Common myeloid progenitor, CD34-positive (primary cell): ENCODE measurements at regions not wholly inside any gene's neighbourhood (a gene's known extent, or its start where the extent isn't known, plus 50 kb on each side); places are given as distances from the start of the nearest gene placed in this dataset.

Source experiments
- CTCF ChIA-PET: fragments of 350-600 bp; sonication (Branson Sonifier 250); formaldehyde crosslinking; loops from one replicate; lab custom pipeline; 2021; ENCODE audit warnings: antibody characterized with exemption; lab: Charles Lee
- POLR2A ChIA-PET: fragments of 350-600 bp; sonication (Branson Sonifier 250); formaldehyde crosslinking; loops from one replicate; lab custom pipeline; 2021; ENCODE audit warnings: antibody characterized with exemption; lab: Charles Lee
- DNase-seq, 3 donors: peaks; one replicate each; pipeline versions ENCODE4 v3.0.0 to v3.0.0-alpha.2; 2013
- H3K27ac ChIP-seq, 2 experiments: 1 replicate in 1 of 2; 2 replicates in 1 of 2; pipeline ENCODE4 v1.7.0; 2013; ENCODE audit warnings: inconsistent platforms in 2 of 2, low read length in 2 of 2, mild to moderate bottlenecking in 2 of 2, low read depth in 1 of 2, moderate library complexity in 1 of 2; ENCODE audit not compliant: severe bottlenecking in 2 of 2, insufficient read depth in 1 of 2, poor library complexity in 1 of 2
- H3K27me3 ChIP-seq, 5 experiments: replicated peaks in 2 of 5; 1 replicate in 3 of 5; 2 replicates in 2 of 5; pipeline versions ENCODE4 v1.6.1 to v1.7.0; 2013; ENCODE audit warnings: low read length in 4 of 5, mild to moderate bottlenecking in 2 of 5, moderate library complexity in 2 of 5, inconsistent platforms in 1 of 5; ENCODE audit not compliant: insufficient read depth in 5 of 5, control insufficient read depth in 4 of 5
- H3K36me3 ChIP-seq, 4 experiments: 1 replicate in 2 of 4; 2 replicates in 2 of 4; pipeline versions ENCODE4 v1.6.1 to v1.7.0; 2013; ENCODE audit warnings: low read length in 3 of 4, control low read depth in 1 of 4, mild to moderate bottlenecking in 1 of 4; ENCODE audit not compliant: control insufficient read depth in 4 of 4, insufficient read depth in 4 of 4
- H3K4me1 ChIP-seq, 4 experiments: 1 replicate in 3 of 4; 2 replicates in 1 of 4; pipeline versions ENCODE4 v1.6.1 to v1.7.1; 2013; ENCODE audit warnings: low read length in 3 of 4, mild to moderate bottlenecking in 3 of 4, control low read depth in 1 of 4, inconsistent platforms in 1 of 4, moderate library complexity in 1 of 4; ENCODE audit not compliant: control insufficient read depth in 4 of 4, insufficient read depth in 4 of 4; ENCODE audit errors: control extremely low read depth in 1 of 4
- H3K4me3 ChIP-seq, 7 experiments: 1 replicate in 4 of 7; 2 replicates in 3 of 7; pipeline versions ENCODE4 v1.5.1 to v1.7.0; 2013; ENCODE audit warnings: mild to moderate bottlenecking in 7 of 7, low read length in 6 of 7, moderate library complexity in 6 of 7, inconsistent platforms in 2 of 7, low read depth in 2 of 7, control low read depth in 1 of 7; ENCODE audit not compliant: insufficient read depth in 4 of 7, control insufficient read depth in 1 of 7; ENCODE audit errors: extremely low read depth in 1 of 7
- H3K9me3 ChIP-seq, 5 experiments: 1 replicate in 4 of 5; 2 replicates in 1 of 5; pipeline versions ENCODE4 v1.6.1 to v1.7.1; 2013; ENCODE audit warnings: low read length in 4 of 5, mild to moderate bottlenecking in 2 of 5, inconsistent platforms in 1 of 5, low read depth in 1 of 5, moderate library complexity in 1 of 5; ENCODE audit not compliant: control insufficient read depth in 4 of 5, insufficient read depth in 2 of 5; ENCODE audit errors: control extremely low read depth in 1 of 5
- WGBS: methylation state at CpG from one replicate; pipeline ENCODE4 v1.1.5; 2013; ENCODE audit not compliant: insufficient coverage; 5-methylcytosine and 5-hydroxymethylcytosine counted together

GRCh38 chr2:118222273-118222594 lies 134.0 kb downstream of the INSIG2 start:
- H3K27me3 ChIP-seq: peaks cover 31 to 88% (median 45%) of the 10 kb centered on the region in 5 experiments
- no peak for DNase-seq
- POLR2A ChIA-PET: no interaction called here

GRCh38 chr2:118221536-118222272 lies 133.4 kb downstream of the INSIG2 start:
- Histone ChIP-seq H3K27me3 (peaks cover 31 to 88% (median 45%) of the 10 kb centered on the region in 5 experiments), H3K27ac (no peak overlapping the region), H3K9me3 (no peaks in the 10 kb centered on the region), H3K4me3 (no peak overlapping the region), H3K4me1 (peaks cover 0 to 15% (median 12%) of the 10 kb centered on the region in 4 experiments), H3K36me3 (no peaks in the 10 kb centered on the region)
- CTCF ChIA-PET: interaction anchor here (0.6 to 4.7 kb wide), 10 partner anchors 8 to 649 kb away, joined by 3 to 71 read pairs (median 3); partner anchors contain the start of gene INSIG2
- POLR2A ChIA-PET: no interaction called here
- 25% methylated on average over 5 of the region's 10 CpGs for WGBS
- peak; percentile 81 to 84 (median 82) for DNase-seq

More at GRCh38 chr2:118222273-118222594, 134.0 kb downstream of the INSIG2 start:
- H3K27ac ChIP-seq: no peak overlapping the region
- H3K36me3 ChIP-seq: no peaks in the 10 kb centered on the region
- CTCF ChIA-PET: interaction anchor here (1.0 to 4.7 kb wide), 3 partner anchors 11 to 649 kb away, joined by 3 to 71 read pairs (median 11); no protein-coding TSS in a partner anchor
- no peaks in the 10 kb centered on the region for H3K9me3 ChIP-seq
- H3K4me1 ChIP-seq: peaks cover 0 to 15% (median 12%) of the 10 kb centered on the region in 4 experiments
- no peak overlapping the region for H3K4me3 ChIP-seq

GRCh38 chr2:118219611-118220010 lies 131.3 kb downstream of the INSIG2 start:
- Histone ChIP-seq H3K27ac (no peak overlapping the region), H3K36me3 (no peaks in the 10 kb centered on the region), H3K9me3 (no peaks in the 10 kb centered on the region), H3K4me1 (peaks cover 0 to 12% (median 11%) of the 10 kb centered on the region in 4 experiments), H3K27me3 (peaks cover 14 to 82% (median 34%) of the 10 kb centered on the region in 5 experiments), H3K4me3 (no peak overlapping the region)
- ChIA-PET POLR2A (no interaction called here), CTCF (no interaction called here)
- no peak for DNase-seq
- no CpG with 5 or more reads among the region's 1 CpG for WGBS

GRCh38 chr2:118216224-118216623 lies 128.0 kb downstream of the INSIG2 start:
- Histone ChIP-seq H3K9me3 (peaks cover 0 to 2% (median 0%) of the 10 kb centered on the region in 5 experiments), H3K27ac (no peak overlapping the region), H3K27me3 (peaks cover 4 to 72% (median 28%) of the 10 kb centered on the region in 5 experiments), H3K4me1 (no peaks in the 10 kb centered on the region), H3K4me3 (no peak overlapping the region), H3K36me3 (no peaks in the 10 kb centered on the region)
- CTCF ChIA-PET: interaction anchor here (1.0 to 1.6 kb wide), 4 partner anchors 13 to 666 kb away, joined by 3 to 4 read pairs (median 3); no protein-coding TSS in a partner anchor
- no peak for DNase-seq
- 75% methylated on average over 1 of the region's 3 CpGs for WGBS
- POLR2A ChIA-PET: no interaction called here

GRCh38 chr2:118209727-118210126 lies 121.5 kb downstream of the INSIG2 start:
- no peak for DNase-seq
- ChIA-PET POLR2A (no interaction called here), CTCF (interaction anchor here (1.3 to 3.2 kb wide), 3 partner anchors 12 to 40 kb away, joined by 3 to 11 read pairs (median 5); no protein-coding TSS in a partner anchor)
- H3K4me1 ChIP-seq: no peaks in the 10 kb centered on the region
- peaks cover 7 to 42% (median 24%) of the 10 kb centered on the region in 5 experiments for H3K27me3 ChIP-seq
- H3K4me3 ChIP-seq: no peak overlapping the region
- no peaks in the 10 kb centered on the region for H3K36me3 ChIP-seq
- H3K27ac ChIP-seq: no peak overlapping the region
- H3K9me3 ChIP-seq: peaks cover 0 to 2% (median 0%) of the 10 kb centered on the region in 5 experiments
- WGBS: no CpG with 5 or more reads among the region's 1 CpG

GRCh38 chr2:118207889-118208288 lies 119.6 kb downstream of the INSIG2 start:
- Histone ChIP-seq H3K27ac (no peak overlapping the region), H3K27me3 (peaks cover 9 to 35% (median 22%) of the 10 kb centered on the region in 5 experiments), H3K9me3 (no peaks in the 10 kb centered on the region), H3K4me3 (no peak overlapping the region), H3K4me1 (no peaks in the 10 kb centered on the region), H3K36me3 (no peaks in the 10 kb centered on the region)
- 93% methylated on average over 3 of the region's 5 CpGs for WGBS
- ChIA-PET CTCF (interaction anchor here (1.1 to 1.7 kb wide), 4 partner anchors 13 to 658 kb away, joined by 3 to 5 read pairs (median 3); no protein-coding TSS in a partner anchor), POLR2A (no interaction called here)
- DNase-seq: no peak
